ENCODE measurements at regions not wholly inside any gene's neighbourhood (a gene's known extent, or its start where the extent isn't known, plus 50 kb on each side); places are given as distances from the start of the nearest gene placed in this dataset.
"Not testable (repeated sequence)": the region's sequence is repeated elsewhere in the genome, so short reads cannot be mapped to it uniquely, and the experiment has no call there.

- no peak for DNase-seq (ENCODE audit: low read depth, low spot score)
- in situ Hi-C loops (cut with HindIII; ENCODE audit: low pct_unique_long_range_greater_than_20kb, low sequenced_read_pairs), result no loop called here
These were observed 607.2 kb upstream of the NOVA1 start for GRCh38 chr14:27205036-27205435.

GRCh38 chr14:27211741-27212140 lies 613.9 kb upstream of the NOVA1 start:
- in situ Hi-C loops (cut with HindIII; ENCODE audit: low pct_unique_long_range_greater_than_20kb, low sequenced_read_pairs), result no loop called here
- DNase-seq (ENCODE audit: low read depth, low spot score), result no peak

GRCh38 chr14:27222671-27223070 lies 624.8 kb upstream of the NOVA1 start:
- in situ Hi-C loops (cut with HindIII; ENCODE audit: low pct_unique_long_range_greater_than_20kb, low sequenced_read_pairs), result no loop called here
- no peak for DNase-seq (ENCODE audit: low read depth, low spot score)

GRCh38 chr14:27223906-27224305 lies 626.1 kb upstream of the NOVA1 start:
- DNase-seq (ENCODE audit: low read depth, low spot score), result no peak
- in situ Hi-C loops (cut with HindIII; ENCODE audit: low pct_unique_long_range_greater_than_20kb, low sequenced_read_pairs), result no loop called here

GRCh38 chr14:27228053-27228452 lies 630.2 kb upstream of the NOVA1 start:
- in situ Hi-C loops (cut with HindIII; ENCODE audit: low pct_unique_long_range_greater_than_20kb, low sequenced_read_pairs), result no loop called here
- no peak for DNase-seq (ENCODE audit: low read depth, low spot score)

GRCh38 chr14:27234331-27234730 lies 636.5 kb upstream of the NOVA1 start:
- no peak for DNase-seq (ENCODE audit: low read depth, low spot score)
- in situ Hi-C loops (cut with HindIII; ENCODE audit: low pct_unique_long_range_greater_than_20kb, low sequenced_read_pairs), result no loop called here

- in situ Hi-C loops (cut with HindIII; ENCODE audit: low pct_unique_long_range_greater_than_20kb, low sequenced_read_pairs), result no loop called here
- DNase-seq (ENCODE audit: low read depth, low spot score), result no peak
These were observed 638.8 kb upstream of the NOVA1 start for GRCh38 chr14:27236601-27237000.

- in situ Hi-C loops (cut with HindIII; ENCODE audit: low pct_unique_long_range_greater_than_20kb, low sequenced_read_pairs), result no loop called here
- DNase-seq (ENCODE audit: low read depth, low spot score), result peak; percentile 87
These were observed 645.0 kb upstream of the NOVA1 start for GRCh38 chr14:27242874-27243273.

- in situ Hi-C loops (cut with HindIII; ENCODE audit: low pct_unique_long_range_greater_than_20kb, low sequenced_read_pairs), result no loop called here
- no peak for DNase-seq (ENCODE audit: low read depth, low spot score)
These were observed 645.5 kb upstream of the NOVA1 start for GRCh38 chr14:27243365-27243764.

- in situ Hi-C loops (cut with HindIII; ENCODE audit: low pct_unique_long_range_greater_than_20kb, low sequenced_read_pairs), result no loop called here
- DNase-seq (ENCODE audit: low read depth, low spot score), result no peak
These were observed 648.1 kb upstream of the NOVA1 start for GRCh38 chr14:27245947-27246346.

- DNase-seq (ENCODE audit: low read depth, low spot score), result peak; percentile 72
- in situ Hi-C loops (cut with HindIII; ENCODE audit: low pct_unique_long_range_greater_than_20kb, low sequenced_read_pairs), result no loop called here
These were observed 656.1 kb upstream of the NOVA1 start for GRCh38 chr14:27253966-27254365.

GRCh38 chr14:27256805-27257204 lies 659.0 kb upstream of the NOVA1 start:
- in situ Hi-C loops (cut with HindIII; ENCODE audit: low pct_unique_long_range_greater_than_20kb, low sequenced_read_pairs), result no loop called here
- DNase-seq (ENCODE audit: low read depth, low spot score), result no peak

GRCh38 chr14:27267876-27268275 lies 670.0 kb upstream of the NOVA1 start:
- in situ Hi-C loops (cut with HindIII; ENCODE audit: low pct_unique_long_range_greater_than_20kb, low sequenced_read_pairs), result no loop called here
- DNase-seq (ENCODE audit: low read depth, low spot score), result no peak

- DNase-seq (ENCODE audit: low read depth, low spot score), result no peak
- in situ Hi-C loops (cut with HindIII; ENCODE audit: low pct_unique_long_range_greater_than_20kb, low sequenced_read_pairs), result no loop called here
These were observed 672.9 kb upstream of the NOVA1 start for GRCh38 chr14:27270716-27271115.

- no peak for DNase-seq (ENCODE audit: low read depth, low spot score)
- in situ Hi-C loops (cut with HindIII; ENCODE audit: low pct_unique_long_range_greater_than_20kb, low sequenced_read_pairs), result no loop called here
These were observed 680.5 kb upstream of the NOVA1 start for GRCh38 chr14:27278341-27278740.

- DNase-seq (ENCODE audit: low read depth, low spot score), result no peak
- in situ Hi-C loops (cut with HindIII; ENCODE audit: low pct_unique_long_range_greater_than_20kb, low sequenced_read_pairs), result no loop called here
These were observed 707.7 kb upstream of the NOVA1 start for GRCh38 chr14:27305441-27305945.

GRCh38 chr14:27312730-27313129 lies 714.9 kb upstream of the NOVA1 start:
- DNase-seq (ENCODE audit: low read depth, low spot score); in situ Hi-C loops (cut with HindIII; ENCODE audit: low pct_unique_long_range_greater_than_20kb, low sequenced_read_pairs): not testable (repeated sequence)

GRCh38 chr14:27314231-27314630 lies 716.4 kb upstream of the NOVA1 start:
- in situ Hi-C loops (cut with HindIII; ENCODE audit: low pct_unique_long_range_greater_than_20kb, low sequenced_read_pairs), result no loop called here

GRCh38 chr14:27315477-27315876 lies 717.6 kb upstream of the NOVA1 start:
- in situ Hi-C loops (cut with HindIII; ENCODE audit: low pct_unique_long_range_greater_than_20kb, low sequenced_read_pairs), result no loop called here
- DNase-seq (ENCODE audit: low read depth, low spot score), result no peak

More at GRCh38 chr14:27314231-27314630, 716.4 kb upstream of the NOVA1 start:
- DNase-seq (ENCODE audit: low read depth, low spot score), result no peak

- in situ Hi-C loops (cut with HindIII; ENCODE audit: low pct_unique_long_range_greater_than_20kb, low sequenced_read_pairs), result no loop called here
These were observed 718.1 kb upstream of the NOVA1 start for GRCh38 chr14:27315947-27316346.

More at GRCh38 chr14:27315947-27316346, 718.1 kb upstream of the NOVA1 start:
- no peak for DNase-seq (ENCODE audit: low read depth, low spot score)

Measured in SK-MEL-5 (cell line).